GM19043 (cell line): ENCODE measurements at regions not wholly inside any gene's neighbourhood (a gene's known extent, or its start where the extent isn't known, plus 50 kb on each side); places are given as distances from the start of the nearest gene placed in this dataset.
A peak's percentile ranks its signal among the peaks of the same experiment; 100 is the strongest.

Source experiments
- ATAC-seq: cut with Tn5 transposase; IDR thresholded peaks from one replicate; pipeline ENCODE4 v1.9.1; 2021; ENCODE audit warnings: low read depth; ENCODE audit not compliant: unreplicated experiment

GRCh38 chr5:175765858-175766257 lies 105.5 kb upstream of the CPLX2 start:
- ATAC-seq: no peak

GRCh38 chr5:175766963-175767362 lies 104.4 kb upstream of the CPLX2 start:
- no peak for ATAC-seq

- no peak for ATAC-seq
Observed at GRCh38 chr5:175772747-175773533, 98.4 kb upstream of the CPLX2 start.

- ATAC-seq: no peak
Observed at GRCh38 chr5:175773534-175774070, 97.8 kb upstream of the CPLX2 start.

- no peak for ATAC-seq
Observed at GRCh38 chr5:175775416-175775815, 96.0 kb upstream of the CPLX2 start.

GRCh38 chr5:175778951-175779503 lies 92.4 kb upstream of the CPLX2 start:
- no peak for ATAC-seq

- no peak for ATAC-seq
Observed at GRCh38 chr5:175783739-175784138, 87.6 kb upstream of the CPLX2 start.

GRCh38 chr5:175784230-175784629 lies 87.1 kb upstream of the CPLX2 start:
- ATAC-seq: no peak

GRCh38 chr5:175785681-175786080 lies 85.7 kb upstream of the CPLX2 start:
- ATAC-seq: no peak

- no peak for ATAC-seq
Observed at GRCh38 chr5:175788155-175788787, 83.1 kb upstream of the CPLX2 start.

- ATAC-seq: no peak
Observed at GRCh38 chr5:175789670-175790069, 81.7 kb upstream of the CPLX2 start.

- ATAC-seq: no peak
Observed at GRCh38 chr5:175790796-175791195, 80.6 kb upstream of the CPLX2 start.

GRCh38 chr5:175795959-175796358 lies 75.4 kb upstream of the CPLX2 start:
- ATAC-seq: no peak

GRCh38 chr5:175796536-175797499 lies 74.6 kb upstream of the CPLX2 start:
- ATAC-seq: peak; percentile 88

GRCh38 chr5:175797521-175798038 lies 73.8 kb upstream of the CPLX2 start:
- ATAC-seq: no peak

- no peak for ATAC-seq
Observed at GRCh38 chr5:175798626-175799025, 72.8 kb upstream of the CPLX2 start.

GRCh38 chr5:175800656-175801081 lies 70.7 kb upstream of the CPLX2 start:
- ATAC-seq: no peak

GRCh38 chr5:175802361-175802760 lies 69.0 kb upstream of the CPLX2 start:
- no peak for ATAC-seq

GRCh38 chr5:175803254-175803653 lies 68.1 kb upstream of the CPLX2 start:
- no peak for ATAC-seq

GRCh38 chr5:175803736-175804454 lies 67.5 kb upstream of the CPLX2 start:
- no peak for ATAC-seq
